ENCODE measurements at regions not wholly inside any gene's neighbourhood (a gene's known extent, or its start where the extent isn't known, plus 50 kb on each side); places are given as distances from the start of the nearest gene placed in this dataset.

DNA sequence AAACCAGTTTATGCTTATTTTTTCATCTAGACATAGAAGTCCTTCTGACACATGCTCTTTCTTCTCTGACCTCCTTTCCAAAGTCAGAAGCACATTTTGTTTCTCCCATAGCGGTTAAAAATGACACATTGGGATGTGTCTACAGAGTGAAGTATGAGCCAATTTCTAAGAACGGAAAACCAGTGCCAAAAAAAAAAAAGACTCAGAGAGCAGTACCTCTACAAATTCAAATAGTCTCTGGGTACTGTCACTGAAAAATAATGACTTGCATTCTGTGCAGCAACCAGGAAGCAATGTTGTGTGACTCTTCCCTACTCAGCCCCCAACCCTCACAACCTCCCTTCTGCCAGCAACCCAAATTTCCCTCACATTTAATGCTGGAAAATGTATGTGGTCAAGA is 145.5 kb upstream of the PMFBP1 start:
- no peak for DNase-seq (ENCODE audit: low read depth)

- DNase-seq (ENCODE audit: low read depth) = no peak
Observed at GRCh38 chr16:72313903-72314302, 141.9 kb upstream of the PMFBP1 start.

DNA sequence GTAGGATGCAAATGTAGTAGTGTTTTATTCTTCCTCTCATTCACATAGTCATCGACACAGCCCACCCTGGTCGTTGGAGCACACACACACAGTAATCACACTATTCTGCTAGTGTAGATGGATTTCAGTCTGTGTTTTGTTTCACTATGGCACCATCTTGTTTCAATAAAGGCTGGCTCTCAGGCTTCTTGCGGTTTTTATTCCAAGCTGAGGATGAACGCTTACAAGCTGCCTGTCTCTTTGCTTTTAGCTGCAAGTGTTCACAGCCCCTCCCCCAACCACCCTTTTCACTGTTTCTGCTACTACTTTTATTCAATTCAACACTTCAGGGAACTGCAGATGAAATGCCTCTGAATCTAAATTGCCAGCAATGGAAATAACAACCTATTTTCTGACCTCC is 140.9 kb upstream of the PMFBP1 start:
- no peak for DNase-seq (ENCODE audit: low read depth)

GRCh38 chr16:72311426-72311825 is 139.5 kb upstream of the PMFBP1 start:
- DNase-seq (ENCODE audit: low read depth) = peak; percentile 5

- DNase-seq (ENCODE audit: low read depth) = no peak
Observed at GRCh38 chr16:72309001-72309400, 137.0 kb upstream of the PMFBP1 start.

DNA sequence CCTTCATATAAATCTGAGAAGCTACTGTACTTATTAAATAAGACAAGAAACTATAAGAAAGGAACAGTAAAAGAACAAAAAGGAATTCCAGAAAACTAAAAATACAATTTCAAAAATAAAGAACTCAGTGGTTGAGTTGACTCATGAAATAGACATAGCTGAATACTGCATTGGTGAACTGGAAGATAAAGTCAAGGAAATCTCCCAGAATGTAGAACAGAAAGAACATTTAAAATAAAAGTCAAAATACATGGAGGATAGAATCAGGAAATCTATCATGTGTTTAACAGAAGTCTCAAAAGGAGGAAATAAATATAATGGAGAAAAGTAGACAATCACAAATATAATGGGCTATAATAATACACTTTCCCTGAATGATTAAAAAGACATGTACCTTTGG is 136.4 kb upstream of the PMFBP1 start:
- no peak for DNase-seq (ENCODE audit: low read depth)

DNA sequence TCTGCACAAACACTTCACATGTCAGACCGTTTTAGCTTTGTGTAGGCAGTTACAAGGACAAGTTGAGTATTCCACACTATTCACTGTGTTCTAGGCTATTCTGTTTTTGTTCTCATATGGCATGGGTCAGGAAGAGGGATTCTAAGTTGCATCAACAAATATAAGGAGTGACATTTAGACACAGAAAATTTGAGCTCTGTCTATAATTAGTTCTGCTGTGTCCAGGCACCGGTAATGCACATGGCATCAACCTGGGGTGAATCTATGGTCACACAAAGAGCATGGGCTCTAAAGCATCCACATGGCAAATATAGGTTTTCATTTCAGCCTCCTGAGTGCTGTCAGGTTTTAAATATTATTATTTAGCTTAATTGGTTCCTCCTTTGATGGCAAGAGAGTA is 130.4 kb upstream of the PMFBP1 start:
- DNase-seq (ENCODE audit: low read depth) = no peak

GRCh38 chr16:72301523-72302236 is 129.7 kb upstream of the PMFBP1 start:
- DNase-seq (ENCODE audit: low read depth) = no peak

DNA sequence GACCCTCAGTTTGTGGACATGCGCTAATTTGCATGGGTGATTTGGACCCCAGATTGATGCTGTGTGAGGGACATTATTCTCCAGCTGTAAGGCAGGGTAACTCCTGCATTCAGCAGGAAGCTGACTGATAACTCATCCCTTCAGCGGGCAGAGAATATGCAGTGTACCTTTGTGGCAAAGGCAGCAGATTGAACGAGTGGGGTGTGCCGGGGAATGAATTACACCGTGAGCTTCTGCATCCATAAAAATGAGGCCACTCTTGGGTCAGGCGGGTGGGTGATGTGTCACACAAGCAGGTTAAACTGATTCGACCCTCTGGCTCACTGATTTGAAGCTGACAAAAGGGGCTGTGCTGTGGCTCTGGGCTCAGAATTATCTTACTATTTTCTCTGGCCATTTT is 128.9 kb upstream of the PMFBP1 start:
- DNase-seq (ENCODE audit: low read depth) = peak; percentile 54

- DNase-seq (ENCODE audit: low read depth) = peak; percentile 25
Observed at GRCh38 chr16:72299684-72300243, 127.8 kb upstream of the PMFBP1 start.

- DNase-seq (ENCODE audit: low read depth) = no peak
Observed at GRCh38 chr16:72298961-72299360, 127.0 kb upstream of the PMFBP1 start.

DNA sequence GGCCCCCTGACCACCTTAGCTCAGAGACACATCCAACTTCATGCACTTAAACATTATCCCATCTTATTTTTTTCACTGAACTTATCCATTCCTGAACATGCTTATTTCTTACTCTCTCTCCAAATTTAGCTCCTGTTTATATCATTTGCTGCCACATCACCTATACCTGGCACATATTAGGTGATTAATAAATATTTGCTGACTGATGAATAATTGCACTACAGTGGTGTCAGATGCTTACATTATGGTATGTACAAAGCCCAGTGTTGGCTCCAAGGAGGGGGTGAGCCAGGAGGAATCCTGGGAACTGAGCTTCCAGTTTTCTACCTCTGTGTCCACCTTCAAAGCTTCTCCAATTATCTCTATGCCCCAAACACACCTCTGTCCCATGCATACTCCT is 124.0 kb upstream of the PMFBP1 start:
- no peak for DNase-seq (ENCODE audit: low read depth)

DNA sequence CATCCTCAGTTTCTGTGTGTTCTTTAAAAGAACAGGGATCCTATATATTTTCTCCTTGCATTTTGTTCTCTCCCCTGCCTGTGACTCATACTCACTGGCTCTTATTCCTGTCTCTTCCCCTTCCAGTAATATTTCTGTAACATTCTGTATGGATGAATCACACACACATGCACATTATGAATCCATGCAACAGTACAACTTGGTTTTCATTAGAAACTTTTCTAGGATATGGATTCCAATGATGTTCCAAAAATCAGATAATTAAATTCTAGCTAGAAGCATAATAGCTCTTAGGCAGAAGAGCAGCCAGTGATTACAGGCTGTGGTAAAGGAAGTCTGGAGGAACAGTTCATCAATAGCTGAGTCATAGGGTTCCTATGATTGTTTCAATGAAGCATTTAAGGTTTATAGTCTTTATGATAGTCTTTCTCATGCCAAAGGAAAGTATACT is 119.6 kb upstream of the PMFBP1 start:
- DNase-seq (ENCODE audit: low read depth) = peak; percentile 90

DNA sequence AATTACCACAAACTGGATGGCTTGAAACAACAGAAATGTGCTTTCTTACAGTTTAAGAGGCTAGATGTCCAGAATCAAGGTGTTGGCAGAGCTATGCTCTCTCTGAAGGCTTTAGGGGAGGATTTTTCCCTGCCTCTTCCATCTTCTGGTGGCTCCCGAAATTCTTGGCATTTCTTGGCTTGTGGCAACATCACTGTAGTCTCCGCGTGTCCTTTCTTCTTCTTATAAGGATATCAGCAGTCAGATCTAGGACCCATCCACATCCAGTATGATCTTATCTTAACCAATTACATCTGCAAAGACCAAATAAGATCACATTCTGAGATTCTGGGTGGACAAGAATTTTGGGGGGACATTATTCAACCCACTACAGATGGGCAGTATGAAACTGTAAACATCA is 119.2 kb upstream of the PMFBP1 start:
- peak; percentile 22 for DNase-seq (ENCODE audit: low read depth)

- no peak for DNase-seq (ENCODE audit: low read depth)
Observed at GRCh38 chr16:72287649-72288048, 115.7 kb upstream of the PMFBP1 start.

DNA sequence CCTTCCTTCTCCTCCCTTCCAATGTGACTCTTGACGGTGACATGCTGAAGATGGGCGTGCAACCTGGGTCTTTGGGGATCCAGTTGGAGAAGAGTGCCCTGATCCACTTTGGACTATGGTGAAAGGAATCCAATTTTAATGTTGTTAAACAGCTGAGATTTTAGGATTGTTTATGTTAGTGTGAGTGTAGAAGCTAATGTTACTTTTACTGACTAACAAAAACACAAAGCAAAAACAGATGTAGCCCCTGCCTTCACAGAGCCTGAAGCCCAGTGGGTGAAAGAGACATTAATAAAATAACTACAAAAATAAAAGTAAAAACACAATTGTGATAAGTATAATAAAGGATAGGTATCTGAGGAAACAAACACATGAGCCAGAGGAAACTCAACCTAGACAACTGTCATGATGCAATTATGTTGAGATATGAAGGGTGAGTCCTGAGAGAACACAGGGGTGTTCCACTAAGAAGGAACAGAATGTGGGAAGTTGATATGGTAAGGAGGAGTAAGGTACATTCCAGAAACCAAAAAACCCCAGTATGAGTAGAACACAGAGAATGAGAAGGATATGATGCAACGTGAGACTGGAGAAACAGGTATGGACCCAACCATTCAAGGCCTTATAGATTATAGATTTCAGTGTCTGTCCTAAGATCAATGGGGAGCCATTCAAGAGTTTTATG is 115.1 kb upstream of the PMFBP1 start:
- DNase-seq (ENCODE audit: low read depth) = no peak

- DNase-seq (ENCODE audit: low read depth) = no peak
Observed at GRCh38 chr16:72285728-72286127, 113.8 kb upstream of the PMFBP1 start.

DNA sequence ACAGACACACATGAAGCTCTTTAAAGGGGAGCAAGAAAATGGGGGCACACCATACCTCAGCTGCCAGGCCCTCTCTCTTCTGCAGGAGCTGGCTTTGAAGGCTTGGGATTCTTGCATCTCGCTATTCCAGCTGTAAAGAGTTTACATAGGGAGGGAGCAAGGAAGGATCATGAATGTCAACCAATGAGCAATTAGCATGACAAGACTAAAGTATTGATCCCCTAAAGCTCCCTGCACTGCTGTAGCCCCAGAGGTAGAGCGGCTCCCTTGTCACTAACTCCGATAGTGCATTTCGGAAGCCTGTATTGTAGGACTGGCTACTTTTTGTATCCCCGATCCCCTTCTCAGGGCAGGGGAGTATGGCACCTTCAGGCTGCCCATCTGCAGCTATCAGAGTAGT is 113.4 kb upstream of the PMFBP1 start:
- DNase-seq (ENCODE audit: low read depth) = no peak

DNA sequence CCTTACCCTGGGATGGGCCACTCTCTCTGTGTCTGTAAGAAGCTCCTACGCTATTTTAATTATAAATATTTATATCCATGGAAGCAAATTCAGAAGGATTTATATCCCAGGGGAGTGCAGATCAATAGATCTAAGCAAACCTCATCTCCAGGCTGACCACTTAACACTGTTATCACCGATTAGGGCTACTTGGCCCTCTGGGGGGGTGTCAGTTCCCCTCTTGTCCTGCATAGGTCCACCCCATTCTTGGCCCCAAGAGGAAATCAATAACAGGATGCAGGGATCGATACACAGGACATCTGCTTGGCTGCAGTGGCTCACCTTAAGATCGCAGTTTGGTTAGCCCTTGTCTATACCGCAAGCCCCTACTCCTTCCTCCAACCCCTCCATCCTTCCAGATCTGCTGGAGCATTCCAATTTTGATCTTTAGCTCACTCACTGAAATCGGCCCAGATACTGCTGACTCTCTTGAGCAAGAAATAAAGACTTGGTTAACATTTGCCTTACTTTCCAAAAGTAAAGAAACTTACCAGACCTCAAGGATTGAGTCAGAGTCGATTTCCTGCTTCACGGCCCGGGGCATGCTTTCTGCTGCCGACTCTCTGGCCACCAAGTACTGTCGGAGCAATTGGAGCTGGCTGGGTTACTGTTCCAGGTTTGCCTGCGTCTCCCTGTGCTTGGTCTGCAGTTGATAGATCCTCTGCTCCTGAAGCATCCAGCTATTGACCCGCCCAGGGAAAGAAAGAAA is 112.3 kb upstream of the PMFBP1 start:
- DNase-seq (ENCODE audit: low read depth) = no peak

- DNase-seq (ENCODE audit: low read depth) = peak; percentile 58
Observed at GRCh38 chr16:72282362-72282761, 110.4 kb upstream of the PMFBP1 start.

DNA sequence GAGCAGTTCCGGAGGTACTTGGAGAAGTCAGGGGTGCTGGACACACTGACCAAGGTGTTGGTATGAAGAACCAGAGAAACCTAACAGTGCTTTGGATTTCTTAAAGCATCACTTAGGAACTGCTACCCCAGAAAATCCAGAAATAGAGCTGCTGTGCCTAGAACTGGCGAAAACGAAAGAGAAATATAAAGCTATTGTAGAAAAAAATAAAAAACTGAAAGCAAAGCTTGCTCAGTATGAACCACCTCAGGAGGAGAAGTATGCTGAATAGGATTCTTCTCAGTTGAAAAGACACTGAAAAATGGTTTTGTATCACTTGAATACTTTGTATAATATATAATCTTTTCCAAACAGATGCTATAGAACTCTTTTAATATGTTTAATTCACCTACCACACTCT is 106.3 kb upstream of the PMFBP1 start:
- no peak for DNase-seq (ENCODE audit: low read depth)

GRCh38 chr16:72277749-72278148 is 105.8 kb upstream of the PMFBP1 start:
- no peak for DNase-seq (ENCODE audit: low read depth)

Measured in renal cortical epithelial cell (primary cell).